ENCODE measurements at regions not wholly inside any gene's neighbourhood (a gene's known extent, or its start where the extent isn't known, plus 50 kb on each side); places are given as distances from the start of the nearest gene placed in this dataset.
"Not testable (repeated sequence)": the region's sequence is repeated elsewhere in the genome, so short reads cannot be mapped to it uniquely, and the experiment has no call there.

DNA sequence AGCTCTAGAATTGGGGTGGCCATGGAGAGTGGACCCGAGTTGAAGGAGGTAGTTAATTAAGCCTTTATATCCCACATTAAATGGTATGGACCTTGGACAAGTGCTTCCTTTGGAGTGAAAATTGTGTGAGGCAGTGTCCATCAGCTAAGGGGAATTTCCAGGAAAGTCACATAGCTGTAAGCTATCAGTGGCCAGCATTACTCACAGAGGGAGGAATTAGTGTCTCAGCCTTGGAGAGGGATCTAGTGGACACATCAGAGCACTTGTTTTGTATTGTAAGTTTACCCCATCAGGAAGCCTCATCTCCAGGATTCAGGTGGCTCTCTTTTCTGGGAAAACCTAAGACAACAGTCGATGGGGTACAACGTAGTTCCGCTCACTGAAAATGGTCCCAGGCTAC lies 416.7 kb downstream of the TFEC start:
- H3K27me3 ChIP-seq (ENCODE audit: control insufficient read depth in 1 of 2, insufficient read depth in 2 of 2, low read length in 2 of 2): no peaks in the 10 kb centered on the region
- H3K9ac ChIP-seq (ENCODE audit: low read length in 2 of 2): no peak overlapping the region

DNA sequence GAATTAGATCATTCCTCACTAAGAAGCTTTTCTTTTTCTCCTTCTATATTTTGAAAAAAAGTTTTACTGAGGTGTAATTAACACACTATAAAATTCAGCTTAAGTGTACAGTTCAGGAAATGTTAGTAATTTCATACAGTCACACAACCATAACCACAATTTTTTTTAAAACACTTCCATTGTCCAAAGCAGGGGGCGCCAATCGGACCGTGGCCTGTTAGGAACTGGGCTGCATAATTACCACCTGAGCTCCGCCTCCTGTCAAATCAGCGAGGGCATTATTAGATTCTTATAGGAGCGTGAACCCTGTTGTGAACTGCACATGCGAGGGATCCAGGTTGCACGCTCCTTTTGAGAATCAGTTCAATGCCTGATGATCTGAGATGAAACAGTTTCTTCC lies 427.1 kb downstream of the TFEC start:
- no peaks in the 10 kb centered on the region for H3K4me1 ChIP-seq (ENCODE audit: control insufficient read depth, insufficient read depth, low read length)
- H3K4me3 ChIP-seq (ENCODE audit: low read length in 2 of 2): no peak overlapping the region
- no peaks in the 10 kb centered on the region for H3K27me3 ChIP-seq (ENCODE audit: control insufficient read depth in 1 of 2, insufficient read depth in 2 of 2, low read length in 2 of 2)
- H3K9ac ChIP-seq (ENCODE audit: low read length in 2 of 2): no peak overlapping the region
- H3K27ac ChIP-seq (ENCODE audit: low read length): no peak overlapping the region
- no peaks in the 10 kb centered on the region for H3K9me3 ChIP-seq (ENCODE audit: control insufficient read depth in 2 of 2, low read length in 2 of 2)
- H3K36me3 ChIP-seq (ENCODE audit: control insufficient read depth in 2 of 2, insufficient read depth in 2 of 2, low read length in 2 of 2): no peaks in the 10 kb centered on the region

More for the DNA sequence above, 416.7 kb downstream of the TFEC start:
- H3K36me3 ChIP-seq (ENCODE audit: control insufficient read depth in 2 of 2, insufficient read depth in 2 of 2, low read length in 2 of 2): no peaks in the 10 kb centered on the region
- no peaks in the 10 kb centered on the region for H3K9me3 ChIP-seq (ENCODE audit: control insufficient read depth in 2 of 2, low read length in 2 of 2)
- no peaks in the 10 kb centered on the region for H3K4me1 ChIP-seq (ENCODE audit: control insufficient read depth, insufficient read depth, low read length)
- no peak overlapping the region for H3K27ac ChIP-seq (ENCODE audit: low read length)
- H3K4me3 ChIP-seq (ENCODE audit: low read length in 2 of 2): no peak overlapping the region

DNA sequence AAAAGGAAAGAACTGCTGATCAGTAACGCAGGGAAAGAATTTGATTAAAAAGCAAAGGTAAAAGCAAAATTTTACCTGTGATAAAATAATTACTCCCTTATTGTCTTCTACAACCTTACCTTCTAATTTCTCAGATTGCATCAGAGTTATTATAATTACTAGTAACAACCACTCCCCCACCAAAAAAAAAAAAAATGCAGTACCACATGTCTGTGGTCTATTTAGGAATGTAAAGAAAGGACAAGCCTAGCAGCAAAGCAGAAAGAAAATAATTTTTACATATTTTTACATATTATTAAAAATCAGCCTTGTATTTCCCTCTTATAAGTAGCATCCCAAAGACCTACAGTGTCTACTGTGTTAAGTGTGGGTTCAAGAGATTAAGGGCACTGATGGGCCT lies 430.4 kb downstream of the TFEC start:
- Histone ChIP-seq H3K27ac (ENCODE audit: low read length) (no peak overlapping the region), H3K36me3 (ENCODE audit: control insufficient read depth in 2 of 2, insufficient read depth in 2 of 2, low read length in 2 of 2) (no peaks in the 10 kb centered on the region), H3K27me3 (ENCODE audit: control insufficient read depth in 1 of 2, insufficient read depth in 2 of 2, low read length in 2 of 2) (no peaks in the 10 kb centered on the region), H3K9ac (ENCODE audit: low read length in 2 of 2) (no peak overlapping the region), H3K4me3 (ENCODE audit: low read length in 2 of 2) (no peak overlapping the region), H3K9me3 (ENCODE audit: control insufficient read depth in 2 of 2, low read length in 2 of 2) (no peaks in the 10 kb centered on the region), H3K4me1 (ENCODE audit: control insufficient read depth, insufficient read depth, low read length) (no peaks in the 10 kb centered on the region)

DNA sequence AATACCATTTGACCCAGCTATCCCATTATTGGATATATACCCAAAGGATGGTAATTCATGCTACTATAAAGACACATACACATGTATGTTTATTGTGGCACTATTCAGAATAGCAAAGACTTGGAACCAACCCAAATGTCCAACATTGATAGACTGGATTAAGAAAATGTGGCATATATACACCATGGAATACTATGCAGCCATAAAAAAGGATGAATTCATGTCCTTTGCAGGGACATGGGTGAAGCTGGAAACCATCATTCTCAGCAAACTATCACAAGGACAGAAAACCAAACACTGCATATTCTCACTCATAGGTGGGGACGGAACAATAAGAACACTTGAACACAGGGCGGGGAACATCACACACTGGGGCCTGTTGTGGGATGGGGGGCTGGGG lies 431.4 kb downstream of the TFEC start:
- H3K27ac ChIP-seq (ENCODE audit: low read length); H3K4me3 ChIP-seq (ENCODE audit: low read length in 2 of 2); H3K36me3 ChIP-seq (ENCODE audit: control insufficient read depth in 2 of 2, insufficient read depth in 2 of 2, low read length in 2 of 2); H3K4me1 ChIP-seq (ENCODE audit: control insufficient read depth, insufficient read depth, low read length); H3K27me3 ChIP-seq (ENCODE audit: control insufficient read depth in 1 of 2, insufficient read depth in 2 of 2, low read length in 2 of 2); H3K9ac ChIP-seq (ENCODE audit: low read length in 2 of 2); H3K9me3 ChIP-seq (ENCODE audit: control insufficient read depth in 2 of 2, low read length in 2 of 2): not testable (repeated sequence)

- not testable (repeated sequence) for H3K27me3 ChIP-seq (ENCODE audit: control insufficient read depth in 1 of 2, insufficient read depth in 2 of 2, low read length in 2 of 2); H3K9me3 ChIP-seq (ENCODE audit: control insufficient read depth in 2 of 2, low read length in 2 of 2); H3K27ac ChIP-seq (ENCODE audit: low read length); H3K4me1 ChIP-seq (ENCODE audit: control insufficient read depth, insufficient read depth, low read length); H3K9ac ChIP-seq (ENCODE audit: low read length in 2 of 2); H3K4me3 ChIP-seq (ENCODE audit: low read length in 2 of 2); H3K36me3 ChIP-seq (ENCODE audit: control insufficient read depth in 2 of 2, insufficient read depth in 2 of 2, low read length in 2 of 2)
Measured at GRCh38 chr7:115597220-115597619, 433.3 kb downstream of the TFEC start.

GRCh38 chr7:115593111-115593510 lies 437.5 kb downstream of the TFEC start:
- Histone ChIP-seq H3K27me3 (ENCODE audit: control insufficient read depth in 1 of 2, insufficient read depth in 2 of 2, low read length in 2 of 2) (no peaks in the 10 kb centered on the region), H3K9me3 (ENCODE audit: control insufficient read depth in 2 of 2, low read length in 2 of 2) (no peaks in the 10 kb centered on the region), H3K4me3 (ENCODE audit: low read length in 2 of 2) (no peak overlapping the region), H3K36me3 (ENCODE audit: control insufficient read depth in 2 of 2, insufficient read depth in 2 of 2, low read length in 2 of 2) (no peaks in the 10 kb centered on the region), H3K9ac (ENCODE audit: low read length in 2 of 2) (no peak overlapping the region), H3K4me1 (ENCODE audit: control insufficient read depth, insufficient read depth, low read length) (no peaks in the 10 kb centered on the region), H3K27ac (ENCODE audit: low read length) (no peak overlapping the region)

DNA sequence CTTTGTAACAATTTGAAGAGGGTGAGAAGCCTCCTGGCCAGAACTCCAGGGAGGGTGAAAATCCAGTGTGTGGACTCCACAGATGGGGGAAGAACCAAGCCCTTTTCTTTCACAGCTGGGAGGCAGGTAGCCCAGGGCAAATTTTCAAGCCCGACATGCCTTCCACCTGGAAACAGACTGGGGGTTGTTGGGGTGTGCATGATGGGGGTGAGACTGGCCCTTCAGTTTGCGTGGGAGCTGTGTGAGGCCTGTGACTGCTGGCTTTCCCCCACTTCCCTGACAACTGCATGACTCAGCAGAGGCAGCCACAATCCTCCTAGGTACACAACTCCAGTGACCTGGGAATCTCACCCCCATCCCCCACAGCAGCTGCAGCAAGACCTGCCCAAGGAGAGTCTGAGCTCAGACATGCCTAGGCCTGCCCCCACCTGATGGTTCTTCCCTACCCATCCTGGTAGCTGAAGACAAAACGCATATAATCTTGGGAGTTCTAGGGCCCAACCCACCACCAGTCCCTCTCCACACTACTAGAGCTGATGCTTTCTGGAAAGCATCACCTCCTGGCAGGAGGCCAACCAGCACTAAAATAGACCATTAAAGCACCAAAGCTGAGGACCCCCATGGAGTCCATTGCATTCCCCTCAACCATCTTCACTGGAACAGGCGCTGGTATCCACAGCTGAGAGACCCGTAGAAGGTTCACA lies 445.4 kb downstream of the TFEC start:
- Histone ChIP-seq H3K9ac (ENCODE audit: low read length in 2 of 2) (no peak overlapping the region), H3K27me3 (ENCODE audit: control insufficient read depth in 1 of 2, insufficient read depth in 2 of 2, low read length in 2 of 2) (no peaks in the 10 kb centered on the region), H3K4me1 (ENCODE audit: control insufficient read depth, insufficient read depth, low read length) (no peaks in the 10 kb centered on the region), H3K36me3 (ENCODE audit: control insufficient read depth in 2 of 2, insufficient read depth in 2 of 2, low read length in 2 of 2) (no peaks in the 10 kb centered on the region), H3K27ac (ENCODE audit: low read length) (no peak overlapping the region), H3K9me3 (ENCODE audit: control insufficient read depth in 2 of 2, low read length in 2 of 2) (no peaks in the 10 kb centered on the region), H3K4me3 (ENCODE audit: low read length in 2 of 2) (no peak overlapping the region)

GRCh38 chr7:115582956-115583355 lies 447.6 kb downstream of the TFEC start:
- H3K9me3 ChIP-seq (ENCODE audit: control insufficient read depth in 2 of 2, low read length in 2 of 2): no peaks in the 10 kb centered on the region
- H3K27ac ChIP-seq (ENCODE audit: low read length): no peak overlapping the region
- no peaks in the 10 kb centered on the region for H3K4me1 ChIP-seq (ENCODE audit: control insufficient read depth, insufficient read depth, low read length)
- H3K9ac ChIP-seq (ENCODE audit: low read length in 2 of 2): no peak overlapping the region
- no peaks in the 10 kb centered on the region for H3K36me3 ChIP-seq (ENCODE audit: control insufficient read depth in 2 of 2, insufficient read depth in 2 of 2, low read length in 2 of 2)
- no peaks in the 10 kb centered on the region for H3K27me3 ChIP-seq (ENCODE audit: control insufficient read depth in 1 of 2, insufficient read depth in 2 of 2, low read length in 2 of 2)
- no peak overlapping the region for H3K4me3 ChIP-seq (ENCODE audit: low read length in 2 of 2)

- Histone ChIP-seq H3K27me3 (ENCODE audit: control insufficient read depth in 1 of 2, insufficient read depth in 2 of 2, low read length in 2 of 2) (no peaks in the 10 kb centered on the region), H3K4me3 (ENCODE audit: low read length in 2 of 2) (no peak overlapping the region), H3K4me1 (ENCODE audit: control insufficient read depth, insufficient read depth, low read length) (no peaks in the 10 kb centered on the region), H3K9ac (ENCODE audit: low read length in 2 of 2) (no peak overlapping the region), H3K9me3 (ENCODE audit: control insufficient read depth in 2 of 2, low read length in 2 of 2) (no peaks in the 10 kb centered on the region), H3K36me3 (ENCODE audit: control insufficient read depth in 2 of 2, insufficient read depth in 2 of 2, low read length in 2 of 2) (no peaks in the 10 kb centered on the region), H3K27ac (ENCODE audit: low read length) (no peak overlapping the region)
Measured at GRCh38 chr7:115578576-115578975, 452.0 kb downstream of the TFEC start.

GRCh38 chr7:115574681-115575291 lies 455.8 kb downstream of the TFEC start:
- Histone ChIP-seq H3K27me3 (ENCODE audit: control insufficient read depth in 1 of 2, insufficient read depth in 2 of 2, low read length in 2 of 2) (no peaks in the 10 kb centered on the region), H3K27ac (ENCODE audit: low read length) (no peak overlapping the region), H3K4me3 (ENCODE audit: low read length in 2 of 2) (no peak overlapping the region), H3K9ac (ENCODE audit: low read length in 2 of 2) (no peak overlapping the region), H3K36me3 (ENCODE audit: control insufficient read depth in 2 of 2, insufficient read depth in 2 of 2, low read length in 2 of 2) (no peaks in the 10 kb centered on the region), H3K4me1 (ENCODE audit: control insufficient read depth, insufficient read depth, low read length) (no peaks in the 10 kb centered on the region), H3K9me3 (ENCODE audit: control insufficient read depth in 2 of 2, low read length in 2 of 2) (no peaks in the 10 kb centered on the region)

DNA sequence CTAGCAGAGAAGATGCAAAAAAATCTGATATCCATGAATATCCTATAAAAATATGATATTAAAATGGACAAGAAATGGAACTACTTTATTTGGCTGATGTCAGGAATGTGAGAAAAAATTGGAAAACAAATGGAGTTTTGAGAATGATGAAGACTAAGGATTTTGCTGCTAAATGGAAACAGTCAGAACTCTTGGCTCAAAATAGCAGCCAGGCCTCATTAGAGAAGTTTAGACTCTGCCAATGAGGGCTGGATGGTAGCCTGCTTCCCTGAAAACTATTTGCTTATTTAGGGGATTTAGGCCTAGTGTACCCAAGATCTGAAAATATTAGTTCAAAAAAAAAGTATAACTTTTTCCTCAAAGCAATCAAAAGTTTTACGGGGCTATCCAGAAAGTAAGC lies 458.5 kb downstream of the TFEC start:
- Histone ChIP-seq H3K36me3 (ENCODE audit: control insufficient read depth in 2 of 2, insufficient read depth in 2 of 2, low read length in 2 of 2) (no peaks in the 10 kb centered on the region), H3K4me1 (ENCODE audit: control insufficient read depth, insufficient read depth, low read length) (no peaks in the 10 kb centered on the region), H3K9ac (ENCODE audit: low read length in 2 of 2) (no peak overlapping the region), H3K4me3 (ENCODE audit: low read length in 2 of 2) (no peak overlapping the region), H3K9me3 (ENCODE audit: control insufficient read depth in 2 of 2, low read length in 2 of 2) (no peaks in the 10 kb centered on the region), H3K27me3 (ENCODE audit: control insufficient read depth in 1 of 2, insufficient read depth in 2 of 2, low read length in 2 of 2) (no peaks in the 10 kb centered on the region), H3K27ac (ENCODE audit: low read length) (no peak overlapping the region)
